NCI-H187 treated with DMSO at 0.1 percent for 48 hours (cell line): ENCODE measurements at regions not wholly inside any gene's neighbourhood (a gene's known extent, or its start where the extent isn't known, plus 50 kb on each side); places are given as distances from the start of the nearest gene placed in this dataset.
"Not testable (repeated sequence)": the region's sequence is repeated elsewhere in the genome, so short reads cannot be mapped to it uniquely, and the experiment has no call there.

ENCODE experiments used
- DNase-seq: peaks from one replicate; lab custom pipeline; 2025; lab: John Stamatoyannopoulos, UW

DNA sequence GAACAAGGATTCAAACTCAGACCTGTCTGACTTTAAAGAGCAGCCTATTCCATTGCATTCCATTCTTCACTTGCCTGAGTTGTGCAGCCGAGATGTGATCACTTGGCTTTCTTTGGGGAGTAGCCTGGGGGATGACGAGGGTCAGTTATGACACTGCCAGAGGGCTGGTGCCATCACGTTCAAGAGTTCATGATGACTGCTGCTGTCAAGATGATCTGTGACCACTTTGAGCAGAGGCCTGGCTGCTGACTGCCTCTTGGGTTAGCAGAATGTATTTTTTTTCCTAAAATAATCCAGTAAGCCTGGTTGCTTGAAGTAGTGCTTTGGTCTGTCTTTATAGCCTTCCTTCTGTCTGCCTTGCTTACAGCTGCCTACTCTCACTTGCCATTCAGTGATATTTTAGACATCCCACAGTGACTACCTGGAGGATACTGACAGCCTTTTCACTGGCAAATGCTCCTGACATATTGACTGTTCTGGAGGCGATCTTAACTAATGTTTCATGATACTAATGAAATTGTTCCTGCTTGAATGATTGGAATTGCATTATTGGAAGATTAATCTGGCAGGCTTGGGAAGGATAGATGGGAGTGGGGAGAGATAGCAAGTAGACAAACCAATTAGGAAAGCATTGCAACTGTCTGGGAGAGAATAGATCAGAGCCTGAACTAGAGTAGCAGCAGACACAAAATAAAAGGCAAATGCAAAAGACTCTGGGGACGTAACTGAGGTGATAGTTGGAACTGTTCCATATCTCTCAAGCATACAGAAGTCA is 221.6 kb upstream of the LCORL start:
- DNase-seq: no peak

GRCh38 chr4:18241727-18242126 is 220.2 kb upstream of the LCORL start:
- no peak for DNase-seq

GRCh38 chr4:18234108-18234507 is 212.6 kb upstream of the LCORL start:
- DNase-seq: no peak

DNA sequence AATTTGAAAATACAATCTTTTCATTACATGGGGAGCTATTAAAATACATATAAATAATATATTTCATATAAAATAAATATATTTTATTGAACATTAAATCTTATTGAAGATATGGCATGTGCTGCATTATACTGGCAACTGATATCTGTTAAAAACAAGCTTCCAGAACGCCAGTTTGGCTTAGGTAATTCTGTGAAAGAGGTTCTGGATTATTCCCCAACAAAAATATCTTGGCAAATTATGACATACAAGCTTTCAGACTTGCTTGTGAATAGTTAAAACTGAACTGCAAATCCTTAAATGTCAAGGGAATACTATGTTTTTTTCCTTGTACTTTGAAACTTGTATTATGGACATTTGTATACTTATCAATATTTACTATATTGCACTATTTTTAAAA is 210.2 kb upstream of the LCORL start:
- DNase-seq: no peak

DNA sequence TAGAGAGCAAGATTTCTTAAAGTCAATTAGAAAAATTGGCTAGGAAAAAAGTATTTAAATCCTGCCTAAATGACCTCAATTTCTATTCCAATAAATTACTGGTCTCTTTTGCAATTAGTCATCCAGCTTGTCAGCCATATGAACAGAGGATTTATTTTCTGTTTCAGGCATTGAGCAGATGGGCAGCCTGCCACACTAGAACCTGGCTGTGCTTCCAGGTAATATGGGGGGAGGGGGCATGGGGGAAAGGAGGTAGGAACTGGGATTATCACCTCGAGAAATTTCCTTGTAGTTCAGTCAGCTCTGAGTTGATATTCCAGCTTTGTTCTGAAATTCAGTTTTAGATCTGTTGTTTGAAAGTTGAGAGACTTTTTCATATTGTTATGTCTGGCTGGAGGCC is 206.3 kb upstream of the LCORL start:
- DNase-seq: no peak

DNA sequence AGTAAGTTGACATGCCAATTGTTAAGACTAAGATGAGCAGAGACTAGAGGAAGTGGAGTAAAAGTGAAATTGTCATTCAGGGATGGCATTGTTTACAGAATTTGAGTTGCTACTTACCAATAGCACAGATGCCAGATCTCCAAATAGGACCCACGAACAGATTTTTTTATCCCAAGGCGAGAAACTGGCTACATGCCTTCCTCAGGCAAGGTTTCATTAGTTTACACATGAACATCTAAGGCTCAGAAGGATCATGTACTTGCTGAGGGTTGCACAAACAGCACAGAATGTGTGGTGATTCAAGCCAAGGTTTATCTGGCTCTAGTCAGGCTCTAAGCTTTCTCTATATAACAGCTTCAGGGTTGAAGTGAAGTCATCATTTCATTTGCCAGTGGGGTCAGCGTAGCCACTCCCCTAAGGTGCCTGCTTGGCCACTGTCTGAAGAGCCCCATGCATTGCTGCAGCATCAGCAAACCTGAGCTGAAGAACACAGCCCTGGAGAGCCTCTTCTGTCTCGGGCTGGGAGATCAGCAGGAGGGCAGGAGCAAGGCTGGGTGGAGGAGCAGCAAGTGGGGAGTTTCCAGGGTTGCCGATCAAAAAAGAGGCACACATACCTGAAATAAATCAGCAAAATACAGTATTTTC is 193.0 kb upstream of the LCORL start:
- DNase-seq: no peak

DNA sequence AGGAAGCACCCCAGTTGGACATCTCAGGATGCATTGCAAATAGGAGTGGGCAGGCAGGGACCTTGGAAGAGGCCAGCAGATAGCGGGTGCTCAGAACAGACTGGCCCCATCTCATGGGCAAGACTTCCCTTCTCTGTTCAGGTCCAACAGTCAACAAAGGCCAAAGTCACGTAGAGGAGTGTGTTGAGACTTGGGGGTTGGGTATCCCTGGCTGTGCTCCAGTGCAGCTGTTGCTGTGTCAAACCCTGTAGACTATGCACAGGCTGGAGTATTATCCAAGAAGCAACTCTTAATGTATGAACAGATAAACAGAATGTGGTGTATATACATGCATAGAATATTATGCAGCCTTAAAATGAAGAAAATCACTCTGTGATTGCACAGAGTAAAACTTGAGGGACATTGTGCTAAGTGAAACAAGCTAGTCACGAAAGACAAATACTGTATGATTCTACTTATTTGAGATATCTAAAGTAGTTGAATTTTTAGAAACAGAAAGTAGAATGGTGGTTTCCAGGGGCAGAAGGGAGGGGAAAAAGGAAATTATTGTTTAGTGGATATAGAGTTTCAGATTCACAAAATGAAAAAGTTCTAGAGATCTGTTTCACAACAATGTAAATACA is 192.1 kb upstream of the LCORL start:
- DNase-seq: no peak

DNA sequence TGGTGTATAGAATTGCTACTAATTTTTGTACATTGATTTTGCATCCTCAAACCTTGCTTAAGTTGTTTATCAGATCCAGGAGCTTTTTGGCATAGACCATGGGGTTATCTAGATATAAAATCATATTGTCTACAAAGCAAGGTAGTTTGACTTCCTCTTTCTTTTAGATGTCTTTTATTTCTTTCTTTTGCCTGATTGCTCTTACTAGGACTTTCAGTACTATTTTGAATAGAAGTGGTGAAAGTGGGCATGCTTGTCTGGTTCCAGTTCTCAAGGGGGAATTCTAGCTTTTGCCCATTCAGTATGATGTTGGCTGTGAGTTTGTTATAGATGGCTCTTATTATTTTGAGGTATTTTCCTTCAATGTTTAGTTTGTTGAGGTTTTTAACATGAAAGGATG is 187.9 kb upstream of the LCORL start:
- DNase-seq: no peak

DNA sequence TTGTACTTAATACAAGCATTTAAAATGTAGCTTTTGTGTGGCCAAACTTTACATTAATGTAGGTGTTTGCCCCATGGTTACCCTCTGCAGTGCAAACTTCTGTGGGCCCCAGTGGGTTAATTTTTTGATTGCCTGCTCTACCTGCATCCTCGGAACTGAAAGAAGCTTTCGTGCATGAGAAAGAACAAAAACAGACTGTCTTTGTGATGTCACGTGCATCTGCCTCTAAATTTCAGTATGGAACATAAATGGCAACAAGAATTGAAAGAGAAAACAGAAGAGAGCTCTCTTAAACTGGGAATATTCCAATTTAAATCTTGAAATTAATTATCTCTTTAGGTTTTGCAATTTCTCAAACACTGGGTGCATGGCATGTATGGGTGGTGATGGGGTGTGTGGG is 182.4 kb upstream of the LCORL start:
- no peak for DNase-seq

- DNase-seq: no peak
Measured at GRCh38 chr4:18202486-18202885, 180.9 kb upstream of the LCORL start.

GRCh38 chr4:18201885-18202284 is 180.3 kb upstream of the LCORL start:
- DNase-seq: no peak

GRCh38 chr4:18198653-18199052 is 177.1 kb upstream of the LCORL start:
- DNase-seq: no peak

GRCh38 chr4:18197467-18197866 is 175.9 kb upstream of the LCORL start:
- no peak for DNase-seq

GRCh38 chr4:18194278-18194677 is 172.7 kb upstream of the LCORL start:
- no peak for DNase-seq

DNA sequence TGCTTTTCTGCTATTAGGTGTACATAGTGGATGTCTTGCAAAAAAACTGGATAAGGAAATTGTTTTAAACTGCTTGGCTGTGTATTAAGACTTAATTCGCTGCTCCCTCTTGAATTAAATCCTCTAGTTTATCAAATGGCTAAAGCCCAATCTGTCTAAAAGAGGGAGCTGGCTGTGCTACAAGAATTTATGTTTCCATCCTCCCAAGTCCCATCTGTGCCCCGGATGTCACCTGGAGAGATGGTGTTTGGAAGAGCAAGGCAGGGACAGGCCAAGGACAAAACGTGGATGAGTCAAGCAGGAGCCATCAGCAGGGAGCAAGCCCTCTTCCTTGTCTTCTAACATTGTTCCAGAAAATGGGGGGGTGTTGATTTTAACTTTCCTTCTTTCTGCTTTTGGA is 171.3 kb upstream of the LCORL start:
- no peak for DNase-seq

DNA sequence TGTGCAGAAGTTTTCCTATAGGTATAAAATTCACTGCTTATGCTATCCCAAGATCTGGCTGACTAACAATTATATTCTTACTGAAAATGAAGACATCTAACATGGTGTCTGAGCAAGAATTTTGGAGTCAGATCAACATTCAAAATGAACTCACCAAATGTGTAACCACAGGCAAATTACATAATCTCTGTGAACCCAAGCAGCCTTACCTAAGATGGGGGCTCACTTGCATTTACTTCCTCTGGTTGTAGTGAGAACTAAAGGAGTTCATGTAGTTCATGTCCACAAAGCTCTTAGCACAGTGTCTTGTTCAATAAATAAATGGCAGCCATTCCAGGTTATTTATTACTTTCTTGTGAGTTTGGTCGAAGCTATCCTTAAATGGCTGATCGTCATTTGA is 163.9 kb upstream of the LCORL start:
- no peak for DNase-seq

GRCh38 chr4:18180892-18181291 is 159.3 kb upstream of the LCORL start:
- DNase-seq: no peak

DNA sequence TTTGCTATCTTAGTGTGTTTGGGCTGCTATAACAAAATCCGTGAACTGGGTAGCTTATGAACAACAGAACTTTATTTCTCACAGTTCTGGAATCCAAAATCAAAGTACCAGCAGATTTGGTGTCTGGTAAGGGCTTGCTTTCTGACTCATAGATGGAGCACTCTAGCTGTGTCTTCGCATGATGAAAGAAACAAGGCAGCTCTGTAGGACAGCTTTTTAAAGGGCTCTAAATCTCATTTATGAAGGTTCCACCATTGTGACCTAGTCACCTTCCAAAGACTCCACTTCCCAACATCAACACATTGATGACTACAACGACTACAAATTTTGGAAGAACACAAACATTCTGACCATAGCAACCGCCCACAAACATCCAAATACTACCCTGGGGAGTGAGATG is 158.6 kb upstream of the LCORL start:
- no peak for DNase-seq

DNA sequence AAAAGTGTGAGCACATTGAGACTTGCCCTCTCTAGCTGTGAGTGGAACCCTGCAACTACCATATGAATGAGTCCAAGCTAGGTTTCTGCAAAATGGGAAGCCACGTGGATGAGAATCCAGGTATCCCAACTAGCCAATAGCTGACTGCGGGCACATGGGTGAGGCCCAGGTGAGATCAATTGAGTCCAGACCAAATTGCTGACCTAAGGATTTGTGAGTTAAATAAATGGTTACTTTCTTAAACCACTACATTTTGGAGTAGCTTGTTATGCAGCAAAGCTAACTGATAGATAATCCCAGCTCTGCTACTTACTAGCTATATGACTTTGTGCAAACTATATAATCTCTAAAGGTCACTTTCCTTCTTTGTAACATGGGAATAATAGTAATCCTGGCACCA is 150.3 kb upstream of the LCORL start:
- no peak for DNase-seq

DNA sequence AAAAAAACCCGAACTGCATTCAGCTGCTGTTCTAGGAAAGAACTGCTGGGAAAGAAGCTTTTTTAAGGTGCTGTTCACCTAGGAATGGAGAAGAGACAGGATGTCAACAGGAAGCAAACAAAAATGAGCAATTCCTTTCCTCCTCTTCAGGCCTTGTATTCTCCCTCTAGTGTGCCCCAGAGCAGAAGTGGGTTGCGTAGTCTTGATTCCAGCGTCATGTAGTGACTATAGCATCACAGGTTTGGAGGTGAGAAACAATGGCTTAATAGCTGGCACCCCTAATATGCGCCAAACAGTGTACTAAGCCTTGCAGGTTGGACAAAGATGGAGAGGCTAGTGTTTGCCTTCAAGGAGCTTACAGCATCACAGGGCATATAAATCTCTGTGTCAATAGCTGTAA is 146.3 kb upstream of the LCORL start:
- DNase-seq: no peak

GRCh38 chr4:18166925-18167324 is 145.4 kb upstream of the LCORL start:
- no peak for DNase-seq

- no peak for DNase-seq
Measured at GRCh38 chr4:18162453-18162852, 140.9 kb upstream of the LCORL start.

GRCh38 chr4:18159117-18159912 is 137.8 kb upstream of the LCORL start:
- not testable (repeated sequence) for DNase-seq
